Cardiac fibroblast (primary cell): ENCODE measurements at regions not wholly inside any gene's neighbourhood (a gene's known extent, or its start where the extent isn't known, plus 50 kb on each side); places are given as distances from the start of the nearest gene placed in this dataset.

Experiments
- DNase-seq, 2 donors: peaks; one replicate each; pipeline versions ENCODE4 v3.0.0 to v3.0.0-alpha.2; 2010; ENCODE audit warnings: low read depth in 2 of 2
- H3K4me3 ChIP-seq, 2 donors: replicated peaks in 1 of 2; 1 replicate in 1 of 2; 2 replicates in 1 of 2; pipeline ENCODE4 v1.5.1; 2011; ENCODE audit warnings: low read depth in 2 of 2, low read length in 2 of 2, mild to moderate bottlenecking in 2 of 2, moderate library complexity in 1 of 2
- TF ChIP-seq, protein P1 (sequence below): IDR thresholded peaks from one replicate; pipeline ENCODE4 v1.5.1; 2011; ENCODE audit warnings: low read depth, mild to moderate bottlenecking, low read length, inconsistent platforms

DNA sequence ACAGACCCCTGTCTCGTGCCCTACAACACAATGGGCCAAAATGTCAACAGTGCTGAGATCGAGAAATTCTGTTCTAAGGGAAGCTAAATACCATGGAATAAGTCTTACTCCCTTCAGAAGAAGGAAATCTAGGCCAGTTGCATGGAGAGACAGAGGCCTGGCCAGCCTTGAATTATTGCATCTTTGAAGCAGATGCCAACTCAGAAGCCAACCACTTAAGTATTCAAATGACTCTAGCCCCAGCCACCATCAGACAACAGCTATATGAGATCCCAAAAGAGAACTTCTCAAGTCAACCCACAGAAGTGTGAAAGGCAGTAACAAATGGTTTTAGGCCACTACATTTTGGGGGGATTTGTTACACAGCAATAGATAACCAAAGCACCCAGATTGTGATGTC is 180.1 kb downstream of the ACTL7B start:
- no peak for DNase-seq
- TF ChIP-seq, protein P1, sequence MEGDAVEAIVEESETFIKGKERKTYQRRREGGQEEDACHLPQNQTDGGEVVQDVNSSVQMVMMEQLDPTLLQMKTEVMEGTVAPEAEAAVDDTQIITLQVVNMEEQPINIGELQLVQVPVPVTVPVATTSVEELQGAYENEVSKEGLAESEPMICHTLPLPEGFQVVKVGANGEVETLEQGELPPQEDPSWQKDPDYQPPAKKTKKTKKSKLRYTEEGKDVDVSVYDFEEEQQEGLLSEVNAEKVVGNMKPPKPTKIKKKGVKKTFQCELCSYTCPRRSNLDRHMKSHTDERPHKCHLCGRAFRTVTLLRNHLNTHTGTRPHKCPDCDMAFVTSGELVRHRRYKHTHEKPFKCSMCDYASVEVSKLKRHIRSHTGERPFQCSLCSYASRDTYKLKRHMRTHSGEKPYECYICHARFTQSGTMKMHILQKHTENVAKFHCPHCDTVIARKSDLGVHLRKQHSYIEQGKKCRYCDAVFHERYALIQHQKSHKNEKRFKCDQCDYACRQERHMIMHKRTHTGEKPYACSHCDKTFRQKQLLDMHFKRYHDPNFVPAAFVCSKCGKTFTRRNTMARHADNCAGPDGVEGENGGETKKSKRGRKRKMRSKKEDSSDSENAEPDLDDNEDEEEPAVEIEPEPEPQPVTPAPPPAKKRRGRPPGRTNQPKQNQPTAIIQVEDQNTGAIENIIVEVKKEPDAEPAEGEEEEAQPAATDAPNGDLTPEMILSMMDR = no peak
- H3K4me3 ChIP-seq = no peak overlapping the region

DNA sequence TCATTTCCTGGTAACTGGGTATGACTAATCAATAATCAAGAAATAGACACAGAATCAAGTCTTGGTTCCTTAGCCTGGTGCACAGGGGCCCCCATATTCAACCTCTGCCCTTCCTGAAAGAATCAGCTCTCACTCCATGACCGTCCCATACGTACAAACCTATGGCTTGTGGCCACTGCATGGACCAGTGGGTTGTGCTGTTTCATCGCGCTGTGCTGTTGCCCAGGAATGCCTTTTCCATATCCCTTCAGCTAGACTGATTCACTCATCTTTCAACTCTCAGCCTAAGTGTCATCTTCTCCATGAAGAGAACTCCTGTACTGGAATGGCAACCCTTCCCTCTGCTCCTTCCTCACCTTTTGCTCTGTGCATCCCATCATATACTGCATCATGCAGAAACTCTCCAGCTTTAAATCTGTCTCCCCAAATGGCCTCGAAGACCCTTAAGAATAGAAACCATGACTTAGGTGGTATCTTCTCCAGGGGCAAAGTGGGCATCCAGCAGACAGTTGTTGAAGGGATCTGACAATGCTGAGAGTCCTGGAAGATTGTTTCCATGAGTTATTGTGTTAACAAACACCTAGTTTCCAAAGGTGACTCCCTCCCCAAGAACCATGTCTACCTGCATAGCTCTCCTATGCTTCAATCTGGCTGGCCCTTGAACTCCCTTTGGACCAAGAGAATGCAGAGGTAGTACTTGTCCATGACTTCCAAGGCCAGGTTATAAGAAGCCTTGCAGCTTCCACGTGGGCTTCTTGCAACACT is 180.8 kb downstream of the ACTL7B start:
- no peak for DNase-seq
- no peak overlapping the region for H3K4me3 ChIP-seq
- TF ChIP-seq, protein P1 = no peak

DNA sequence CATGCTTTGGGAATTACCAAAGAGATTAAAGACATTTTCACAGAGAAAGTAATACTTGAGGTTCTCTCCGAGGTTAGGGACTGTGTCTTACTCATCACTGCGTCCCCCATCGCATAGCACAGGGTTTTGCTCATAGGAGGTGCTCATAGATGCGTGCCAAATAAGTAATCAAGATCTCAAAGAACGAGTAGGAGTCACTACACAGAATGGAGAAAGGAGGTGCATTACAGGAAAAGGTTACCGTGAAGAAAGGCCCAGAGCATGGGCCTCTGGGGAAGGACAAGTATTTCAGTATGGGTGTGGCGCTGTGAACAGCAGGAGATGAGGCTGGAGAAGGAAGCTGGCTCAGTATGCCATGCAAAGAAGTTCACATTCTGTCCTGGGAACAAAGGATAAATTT is 182.4 kb downstream of the ACTL7B start:
- peak in 1 of 2 donors; percentile 29 for DNase-seq
- H3K4me3 ChIP-seq = no peak overlapping the region
- TF ChIP-seq, protein P1 = no peak

DNA sequence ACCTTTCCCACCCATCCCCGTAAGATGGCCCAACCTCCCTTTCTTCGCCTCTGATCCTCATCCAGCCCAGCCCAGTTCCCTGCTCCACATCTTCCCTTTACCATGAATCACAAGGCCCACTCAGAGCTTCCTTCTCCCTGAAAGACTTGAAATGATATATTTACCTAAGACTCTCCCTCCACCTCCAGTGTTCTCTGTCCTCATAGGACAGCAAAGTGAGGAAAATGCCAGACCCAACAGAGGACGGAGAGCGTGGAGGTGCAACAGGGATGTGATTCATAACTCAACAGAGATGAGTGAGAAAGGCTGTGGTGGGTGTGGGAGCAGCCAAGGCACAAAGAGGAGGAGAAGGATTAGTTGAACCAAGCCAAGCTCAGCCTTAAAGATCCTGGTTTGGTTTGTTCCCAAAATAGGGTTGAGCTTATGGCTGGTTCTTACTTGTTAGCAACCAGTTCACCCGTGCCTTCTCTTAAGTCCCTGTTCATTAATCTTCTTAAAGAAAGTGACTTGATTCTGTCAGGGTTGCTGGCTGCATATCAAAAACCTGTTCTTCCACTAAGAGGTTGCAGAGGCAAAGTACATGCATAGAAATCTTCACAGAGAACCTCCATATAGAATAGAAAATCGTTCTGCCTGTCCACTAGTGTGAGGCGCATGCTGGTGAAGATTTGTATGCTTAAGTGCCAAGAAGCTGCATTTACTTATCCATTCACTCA is 183.2 kb downstream of the ACTL7B start:
- TF ChIP-seq, protein P1 = no peak
- no peak overlapping the region for H3K4me3 ChIP-seq
- no peak for DNase-seq

DNA sequence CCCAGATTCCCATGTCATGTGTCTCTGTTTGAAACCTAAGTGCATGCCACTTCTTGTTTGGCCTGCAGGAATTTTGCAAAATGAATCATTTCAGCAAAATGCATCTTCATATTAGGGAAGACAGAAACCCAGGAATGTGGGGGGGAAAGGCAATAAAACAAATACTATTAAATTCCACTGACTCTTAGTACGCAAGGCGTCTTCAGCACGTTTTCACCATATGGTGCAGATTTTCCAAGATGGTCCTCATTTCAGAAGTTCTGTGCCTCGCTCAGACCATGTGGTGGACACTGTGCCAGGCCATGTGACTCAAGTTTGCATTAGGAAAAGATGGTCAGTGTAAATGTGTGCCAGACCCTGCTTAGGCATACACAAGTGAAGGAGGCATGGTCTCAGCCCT is 184.0 kb downstream of the ACTL7B start:
- no peak overlapping the region for H3K4me3 ChIP-seq
- TF ChIP-seq, protein P1 = no peak
- DNase-seq = no peak

DNA sequence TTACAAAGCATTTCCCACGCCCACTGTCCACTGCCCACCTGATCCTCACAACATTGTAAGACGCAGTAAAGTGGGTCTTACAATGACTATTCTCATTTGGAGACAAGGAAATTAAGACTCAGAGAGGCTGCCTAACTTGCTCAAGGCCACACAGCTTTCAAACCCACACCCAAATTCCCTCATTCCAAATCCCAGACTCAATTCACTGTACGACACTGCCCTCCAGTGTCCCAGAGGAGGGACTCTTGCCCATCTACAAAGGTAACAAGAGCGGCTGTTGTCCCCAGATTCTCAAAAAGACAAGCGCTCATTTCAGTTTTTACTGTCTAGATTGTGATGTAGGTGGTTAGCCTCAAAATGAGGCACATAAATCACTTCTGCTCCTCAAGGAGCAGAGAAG is 184.6 kb downstream of the ACTL7B start:
- peak; percentile 17 to 20 for DNase-seq
- TF ChIP-seq, protein P1 = peak; percentile 23
- H3K4me3 ChIP-seq = no peak overlapping the region
